HEK293 (cell line): ENCODE measurements at regions not wholly inside any gene's neighbourhood (a gene's known extent, or its start where the extent isn't known, plus 50 kb on each side); places are given as distances from the start of the nearest gene placed in this dataset.

ENCODE experiments used
- GLIS1 ChIP-seq: fragments of 450-650 bp; formaldehyde crosslinking; IDR thresholded peaks from 2 replicates; pipeline ENCODE4 v1.5.1; 2016; ENCODE audit warnings: missing biosample characterization, missing genetic modification characterization
- HOXA7 ChIP-seq: sonication (generic); formaldehyde crosslinking; IDR thresholded peaks from 2 replicates; pipeline ENCODE4 v1.8.1; 2022; ENCODE audit warnings: missing genetic modification reagents, borderline replicate concordance
- KLF8 ChIP-seq: fragments of 450-650 bp; formaldehyde crosslinking; IDR thresholded peaks from 2 replicates; pipeline ENCODE4 v1.5.1; 2016; ENCODE audit warnings: missing biosample characterization, missing genetic modification characterization
- MZF1 ChIP-seq: fragments of 450-650 bp; formaldehyde crosslinking; IDR thresholded peaks from 2 replicates; pipeline ENCODE4 v1.5.1; 2017; ENCODE audit warnings: missing biosample characterization, missing genetic modification characterization, borderline replicate concordance
- SP3 ChIP-seq: fragments of 450-650 bp; formaldehyde crosslinking; IDR thresholded peaks from 2 replicates; pipeline ENCODE4 v1.5.1; 2016; ENCODE audit warnings: missing biosample characterization, missing genetic modification characterization
- ZBTB20 ChIP-seq: fragments of 450-650 bp; formaldehyde crosslinking; IDR thresholded peaks from 2 replicates; pipeline ENCODE4 v1.5.1; 2016; ENCODE audit warnings: missing biosample characterization, missing genetic modification characterization
- ZEB2 ChIP-seq: fragments of 450-650 bp; formaldehyde crosslinking; IDR thresholded peaks from 2 replicates; pipeline ENCODE4 v1.5.1; 2016; ENCODE audit warnings: missing biosample characterization, missing genetic modification characterization
- ZFP37 ChIP-seq: fragments of 450-650 bp; formaldehyde crosslinking; IDR thresholded peaks from 2 replicates; pipeline ENCODE4 v1.5.1; 2016; ENCODE audit warnings: missing biosample characterization, missing genetic modification characterization
- ZNF174 ChIP-seq: fragments of 450-650 bp; formaldehyde crosslinking; IDR thresholded peaks from 2 replicates; pipeline ENCODE4 v1.5.0; 2017; ENCODE audit warnings: missing biosample characterization, mild to moderate bottlenecking, missing genetic modification characterization
- ZNF184 ChIP-seq: fragments of 450-650 bp; IDR thresholded peaks from 2 replicates; pipeline ENCODE4 v1.5.1; 2018; ENCODE audit warnings: missing biosample characterization, mild to moderate bottlenecking, missing genetic modification characterization
- ZNF202 ChIP-seq: fragments of 450-650 bp; formaldehyde crosslinking; IDR thresholded peaks from 2 replicates; pipeline ENCODE4 v1.5.1; 2016; ENCODE audit warnings: missing biosample characterization, missing genetic modification characterization, borderline replicate concordance
- ZNF211 ChIP-seq: fragments of 450-650 bp; formaldehyde crosslinking; IDR thresholded peaks from 2 replicates; pipeline ENCODE4 v1.5.1; 2016; ENCODE audit warnings: low read depth, missing biosample characterization, missing genetic modification characterization
- ZNF248 ChIP-seq: fragments of 450-650 bp; formaldehyde crosslinking; IDR thresholded peaks from 2 replicates; pipeline ENCODE4 v1.5.1; 2017; ENCODE audit warnings: missing biosample characterization, missing genetic modification characterization
- ZNF292 ChIP-seq: fragments of 450-650 bp; formaldehyde crosslinking; IDR thresholded peaks from 2 replicates; pipeline ENCODE4 v1.5.1; 2016; ENCODE audit warnings: low read depth, missing biosample characterization, missing genetic modification characterization, borderline replicate concordance
- ZNF350 ChIP-seq: fragments of 450-650 bp; formaldehyde crosslinking; IDR thresholded peaks from 2 replicates; pipeline ENCODE4 v1.5.0; 2017; ENCODE audit warnings: missing biosample characterization, mild to moderate bottlenecking, missing genetic modification characterization
- ZNF510 ChIP-seq: fragments of 450-650 bp; formaldehyde crosslinking; IDR thresholded peaks from 2 replicates; pipeline ENCODE4 v1.5.1; 2018; ENCODE audit warnings: mild to moderate bottlenecking, missing genetic modification characterization, missing biosample characterization; ENCODE audit not compliant: insufficient replicate concordance
- ZNF560 ChIP-seq: fragments of 450-650 bp; formaldehyde crosslinking; IDR thresholded peaks from 2 replicates; pipeline ENCODE4 v1.5.1; 2017; ENCODE audit warnings: missing biosample characterization, missing genetic modification characterization, borderline replicate concordance
- ZNF561 ChIP-seq: fragments of 450-650 bp; IDR thresholded peaks from 2 replicates; pipeline ENCODE4 v1.5.1; 2018; ENCODE audit warnings: missing biosample characterization, missing genetic modification characterization, borderline replicate concordance
- ZNF624 ChIP-seq: fragments of 450-650 bp; formaldehyde crosslinking; IDR thresholded peaks from 2 replicates; pipeline ENCODE4 v1.5.1; 2017; ENCODE audit warnings: missing biosample characterization, missing genetic modification characterization
- ZNF664 ChIP-seq: fragments of 450-650 bp; formaldehyde crosslinking; IDR thresholded peaks from 2 replicates; pipeline ENCODE4 v1.5.1; 2016; ENCODE audit warnings: missing biosample characterization, missing genetic modification characterization
- ZNF670 ChIP-seq: fragments of 450-650 bp; formaldehyde crosslinking; IDR thresholded peaks from 2 replicates; pipeline ENCODE4 v1.5.1; 2016; ENCODE audit warnings: missing biosample characterization, missing genetic modification characterization, low read depth
- ZNF830 ChIP-seq: fragments of 450-650 bp; IDR thresholded peaks from 2 replicates; pipeline ENCODE4 v1.5.0; 2018; ENCODE audit warnings: missing biosample characterization, missing genetic modification characterization, low read depth, mild to moderate bottlenecking, moderate library complexity
- TF ChIP-seq, protein P1 (sequence below): fragments of 450-650 bp; formaldehyde crosslinking; IDR thresholded peaks from 2 replicates; pipeline ENCODE4 v1.5.1; 2016; ENCODE audit warnings: missing biosample characterization, missing genetic modification characterization, borderline replicate concordance
- TF ChIP-seq, protein P2 (sequence below): IDR thresholded peaks from 2 replicates; pipeline ENCODE4 v1.6.1; 2011; ENCODE audit warnings: mild to moderate bottlenecking, low read depth, low read length, borderline replicate concordance
- TF ChIP-seq, protein P3 (sequence below): fragments of 450-650 bp; IDR thresholded peaks from 2 replicates; pipeline ENCODE4 v1.5.1; 2018; ENCODE audit warnings: missing biosample characterization, mild to moderate bottlenecking, missing genetic modification characterization
- TF ChIP-seq, protein P4 (sequence below): fragments of 450-650 bp; formaldehyde crosslinking; IDR thresholded peaks from 2 replicates; pipeline ENCODE4 v1.5.1; 2016; ENCODE audit warnings: missing biosample characterization, missing genetic modification characterization
- TF ChIP-seq, protein P5 (sequence below): sonication (generic); formaldehyde crosslinking; IDR thresholded peaks from 2 replicates; pipeline ENCODE4 v1.8.1; 2022; ENCODE audit warnings: mild to moderate bottlenecking, moderate library complexity, missing genetic modification reagents
- TF ChIP-seq, protein P6 (sequence below): fragments of 450-650 bp; IDR thresholded peaks from 2 replicates; pipeline ENCODE4 v1.5.1; 2018; ENCODE audit warnings: missing biosample characterization, missing genetic modification characterization
- TF ChIP-seq, protein P7 (sequence below): fragments of 450-650 bp; formaldehyde crosslinking; IDR thresholded peaks from 2 replicates; pipeline ENCODE4; 2016; ENCODE audit warnings: missing biosample characterization, missing genetic modification characterization

DNA sequence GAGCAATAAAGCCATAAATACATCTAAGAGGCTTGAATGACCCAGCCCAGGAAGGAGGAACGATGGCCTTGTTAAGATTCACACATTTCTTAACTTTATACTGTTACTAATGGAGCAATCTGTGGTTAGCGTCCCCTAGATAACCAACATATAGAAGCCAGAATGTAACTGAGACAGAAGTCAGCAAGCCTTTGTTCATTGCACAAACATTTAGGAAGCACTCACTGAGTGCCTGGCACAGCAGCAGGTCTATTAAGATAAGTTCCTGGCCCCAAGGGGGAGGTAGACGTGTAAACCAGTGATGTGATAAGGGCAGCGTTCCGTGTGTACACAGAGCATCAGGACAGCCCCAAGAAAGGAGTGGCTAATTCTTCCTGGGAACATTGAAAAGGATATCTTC, 63.6 kb upstream of the ATL2 start (continued):
- TF ChIP-seq KLF8 (tag by site-specific recombination) (peak; percentile 45; the same call in 1 of the 2 replicates), ZNF830 (tag by site-specific recombination) (no peak), ZNF670 (tag by site-specific recombination) (no peak), ZNF211 (tag by site-specific recombination) (no peak), HOXA7 (no peak), ZBTB20 (no peak), ZEB2 (tag by site-specific recombination) (peak; percentile 41; the same call in 1 of the 2 replicates), ZNF292 (tag by site-specific recombination) (no peak), SP3 (tag by site-specific recombination) (peak; percentile 55; the same call in 1 of the 2 replicates), ZNF624 (tag by site-specific recombination) (no peak), ZNF184 (tag by site-specific recombination) (no peak), ZNF510 (no peak), ZNF350 (tag by site-specific recombination) (no peak), ZNF248 (tag by site-specific recombination) (no peak), ZFP37 (tag by site-specific recombination) (no peak), ZNF561 (tag by site-specific recombination) (peak; percentile 94), ZNF664 (tag by site-specific recombination) (no peak; the same call in 1 of the 2 replicates), GLIS1 (tag by site-specific recombination) (peak; percentile 80), ZNF174 (tag by site-specific recombination) (no peak), ZNF560 (tag by site-specific recombination) (no peak), MZF1 (tag by site-specific recombination) (peak; percentile 80; the same call in 1 of the 2 replicates), ZNF202 (tag by site-specific recombination) (no peak)
- TF ChIP-seq, protein P1, sequence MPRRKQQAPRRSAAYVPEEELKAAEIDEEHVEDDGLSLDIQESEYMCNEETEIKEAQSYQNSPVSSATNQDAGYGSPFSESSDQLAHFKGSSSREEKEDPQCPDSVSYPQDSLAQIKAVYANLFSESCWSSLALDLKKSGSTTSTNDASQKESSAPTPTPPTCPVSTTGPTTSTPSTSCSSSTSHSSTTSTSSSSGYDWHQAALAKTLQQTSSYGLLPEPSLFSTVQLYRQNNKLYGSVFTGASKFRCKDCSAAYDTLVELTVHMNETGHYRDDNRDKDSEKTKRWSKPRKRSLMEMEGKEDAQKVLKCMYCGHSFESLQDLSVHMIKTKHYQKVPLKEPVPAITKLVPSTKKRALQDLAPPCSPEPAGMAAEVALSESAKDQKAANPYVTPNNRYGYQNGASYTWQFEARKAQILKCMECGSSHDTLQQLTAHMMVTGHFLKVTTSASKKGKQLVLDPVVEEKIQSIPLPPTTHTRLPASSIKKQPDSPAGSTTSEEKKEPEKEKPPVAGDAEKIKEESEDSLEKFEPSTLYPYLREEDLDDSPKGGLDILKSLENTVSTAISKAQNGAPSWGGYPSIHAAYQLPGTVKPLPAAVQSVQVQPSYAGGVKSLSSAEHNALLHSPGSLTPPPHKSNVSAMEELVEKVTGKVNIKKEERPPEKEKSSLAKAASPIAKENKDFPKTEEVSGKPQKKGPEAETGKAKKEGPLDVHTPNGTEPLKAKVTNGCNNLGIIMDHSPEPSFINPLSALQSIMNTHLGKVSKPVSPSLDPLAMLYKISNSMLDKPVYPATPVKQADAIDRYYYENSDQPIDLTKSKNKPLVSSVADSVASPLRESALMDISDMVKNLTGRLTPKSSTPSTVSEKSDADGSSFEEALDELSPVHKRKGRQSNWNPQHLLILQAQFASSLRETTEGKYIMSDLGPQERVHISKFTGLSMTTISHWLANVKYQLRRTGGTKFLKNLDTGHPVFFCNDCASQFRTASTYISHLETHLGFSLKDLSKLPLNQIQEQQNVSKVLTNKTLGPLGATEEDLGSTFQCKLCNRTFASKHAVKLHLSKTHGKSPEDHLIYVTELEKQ = peak; percentile 87; the same call in 1 of the 2 replicates
- TF ChIP-seq, protein P2, sequence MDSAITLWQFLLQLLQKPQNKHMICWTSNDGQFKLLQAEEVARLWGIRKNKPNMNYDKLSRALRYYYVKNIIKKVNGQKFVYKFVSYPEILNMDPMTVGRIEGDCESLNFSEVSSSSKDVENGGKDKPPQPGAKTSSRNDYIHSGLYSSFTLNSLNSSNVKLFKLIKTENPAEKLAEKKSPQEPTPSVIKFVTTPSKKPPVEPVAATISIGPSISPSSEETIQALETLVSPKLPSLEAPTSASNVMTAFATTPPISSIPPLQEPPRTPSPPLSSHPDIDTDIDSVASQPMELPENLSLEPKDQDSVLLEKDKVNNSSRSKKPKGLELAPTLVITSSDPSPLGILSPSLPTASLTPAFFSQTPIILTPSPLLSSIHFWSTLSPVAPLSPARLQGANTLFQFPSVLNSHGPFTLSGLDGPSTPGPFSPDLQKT = no peak
- TF ChIP-seq, protein P3, sequence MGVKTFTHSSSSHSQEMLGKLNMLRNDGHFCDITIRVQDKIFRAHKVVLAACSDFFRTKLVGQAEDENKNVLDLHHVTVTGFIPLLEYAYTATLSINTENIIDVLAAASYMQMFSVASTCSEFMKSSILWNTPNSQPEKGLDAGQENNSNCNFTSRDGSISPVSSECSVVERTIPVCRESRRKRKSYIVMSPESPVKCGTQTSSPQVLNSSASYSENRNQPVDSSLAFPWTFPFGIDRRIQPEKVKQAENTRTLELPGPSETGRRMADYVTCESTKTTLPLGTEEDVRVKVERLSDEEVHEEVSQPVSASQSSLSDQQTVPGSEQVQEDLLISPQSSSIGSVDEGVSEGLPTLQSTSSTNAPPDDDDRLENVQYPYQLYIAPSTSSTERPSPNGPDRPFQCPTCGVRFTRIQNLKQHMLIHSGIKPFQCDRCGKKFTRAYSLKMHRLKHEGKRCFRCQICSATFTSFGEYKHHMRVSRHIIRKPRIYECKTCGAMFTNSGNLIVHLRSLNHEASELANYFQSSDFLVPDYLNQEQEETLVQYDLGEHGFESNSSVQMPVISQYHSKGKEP (tag by site-specific recombination) = peak; percentile 86
- TF ChIP-seq, protein P4, sequence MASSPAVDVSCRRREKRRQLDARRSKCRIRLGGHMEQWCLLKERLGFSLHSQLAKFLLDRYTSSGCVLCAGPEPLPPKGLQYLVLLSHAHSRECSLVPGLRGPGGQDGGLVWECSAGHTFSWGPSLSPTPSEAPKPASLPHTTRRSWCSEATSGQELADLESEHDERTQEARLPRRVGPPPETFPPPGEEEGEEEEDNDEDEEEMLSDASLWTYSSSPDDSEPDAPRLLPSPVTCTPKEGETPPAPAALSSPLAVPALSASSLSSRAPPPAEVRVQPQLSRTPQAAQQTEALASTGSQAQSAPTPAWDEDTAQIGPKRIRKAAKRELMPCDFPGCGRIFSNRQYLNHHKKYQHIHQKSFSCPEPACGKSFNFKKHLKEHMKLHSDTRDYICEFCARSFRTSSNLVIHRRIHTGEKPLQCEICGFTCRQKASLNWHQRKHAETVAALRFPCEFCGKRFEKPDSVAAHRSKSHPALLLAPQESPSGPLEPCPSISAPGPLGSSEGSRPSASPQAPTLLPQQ (tag by site-specific recombination) = peak; percentile 79
- TF ChIP-seq, protein P5, sequence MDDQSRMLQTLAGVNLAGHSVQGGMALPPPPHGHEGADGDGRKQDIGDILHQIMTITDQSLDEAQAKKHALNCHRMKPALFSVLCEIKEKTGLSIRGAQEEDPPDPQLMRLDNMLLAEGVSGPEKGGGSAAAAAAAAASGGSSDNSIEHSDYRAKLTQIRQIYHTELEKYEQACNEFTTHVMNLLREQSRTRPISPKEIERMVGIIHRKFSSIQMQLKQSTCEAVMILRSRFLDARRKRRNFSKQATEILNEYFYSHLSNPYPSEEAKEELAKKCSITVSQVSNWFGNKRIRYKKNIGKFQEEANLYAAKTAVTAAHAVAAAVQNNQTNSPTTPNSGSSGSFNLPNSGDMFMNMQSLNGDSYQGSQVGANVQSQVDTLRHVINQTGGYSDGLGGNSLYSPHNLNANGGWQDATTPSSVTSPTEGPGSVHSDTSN = no peak
- TF ChIP-seq, protein P6, sequence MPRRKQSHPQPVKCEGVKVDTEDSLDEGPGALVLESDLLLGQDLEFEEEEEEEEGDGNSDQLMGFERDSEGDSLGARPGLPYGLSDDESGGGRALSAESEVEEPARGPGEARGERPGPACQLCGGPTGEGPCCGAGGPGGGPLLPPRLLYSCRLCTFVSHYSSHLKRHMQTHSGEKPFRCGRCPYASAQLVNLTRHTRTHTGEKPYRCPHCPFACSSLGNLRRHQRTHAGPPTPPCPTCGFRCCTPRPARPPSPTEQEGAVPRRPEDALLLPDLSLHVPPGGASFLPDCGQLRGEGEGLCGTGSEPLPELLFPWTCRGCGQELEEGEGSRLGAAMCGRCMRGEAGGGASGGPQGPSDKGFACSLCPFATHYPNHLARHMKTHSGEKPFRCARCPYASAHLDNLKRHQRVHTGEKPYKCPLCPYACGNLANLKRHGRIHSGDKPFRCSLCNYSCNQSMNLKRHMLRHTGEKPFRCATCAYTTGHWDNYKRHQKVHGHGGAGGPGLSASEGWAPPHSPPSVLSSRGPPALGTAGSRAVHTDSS (tag by site-specific recombination) = no peak
- TF ChIP-seq, protein P7, sequence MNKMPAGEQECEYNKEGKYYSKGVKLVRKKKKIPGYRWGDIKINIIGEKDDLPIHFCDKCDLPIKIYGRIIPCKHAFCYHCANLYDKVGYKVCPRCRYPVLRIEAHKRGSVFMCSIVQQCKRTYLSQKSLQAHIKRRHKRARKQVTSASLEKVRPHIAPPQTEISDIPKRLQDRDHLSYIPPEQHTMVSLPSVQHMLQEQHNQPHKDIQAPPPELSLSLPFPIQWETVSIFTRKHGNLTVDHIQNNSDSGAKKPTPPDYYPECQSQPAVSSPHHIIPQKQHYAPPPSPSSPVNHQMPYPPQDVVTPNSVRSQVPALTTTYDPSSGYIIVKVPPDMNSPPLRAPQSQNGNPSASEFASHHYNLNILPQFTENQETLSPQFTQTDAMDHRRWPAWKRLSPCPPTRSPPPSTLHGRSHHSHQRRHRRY (tag by site-specific recombination) = no peak
